B cell (primary cell): ENCODE measurements at regions not wholly inside any gene's neighbourhood (a gene's known extent, or its start where the extent isn't known, plus 50 kb on each side); places are given as distances from the start of the nearest gene placed in this dataset.

ENCODE experiments used
- CTCF ChIP-seq: fragments of 200-600 bp; IDR thresholded peaks from one replicate; pipeline ENCODE4 v1.8.0; 2022; ENCODE audit warnings: antibody characterized with exemption, mild to moderate bottlenecking
- EZH2 ChIP-seq: IDR thresholded peaks from 2 replicates; pipeline ENCODE4 v1.6.1; 2012; ENCODE audit warnings: borderline replicate concordance, low read depth, mild to moderate bottlenecking, moderate library complexity, low read length; ENCODE audit not compliant: insufficient read depth, poor library complexity, severe bottlenecking

- TF ChIP-seq CTCF = no peak
- TF ChIP-seq EZH2 = no peak
Observed at GRCh38 chr9:115855458-115856133, 298.0 kb upstream of the PAPPA start.
